H1 (cell line): ENCODE measurements at regions not wholly inside any gene's neighbourhood (a gene's known extent, or its start where the extent isn't known, plus 50 kb on each side); places are given as distances from the start of the nearest gene placed in this dataset.
A peak's percentile ranks its signal among the peaks of the same experiment; 100 is the strongest.

Experiments used
- CTCF ChIA-PET: fragments of 300-600 bp; sonication (Branson Sonifier 250); formaldehyde crosslinking; loops from one replicate; lab custom pipeline; 2021; ENCODE audit not compliant: partially characterized antibody; lab: Charles Lee
- POLR2A ChIA-PET: fragments of 300-600 bp; sonication (Branson Sonifier 250); formaldehyde crosslinking; loops from one replicate; lab custom pipeline; 2021; ENCODE audit warnings: inconsistent platforms; ENCODE audit not compliant: partially characterized antibody; lab: Charles Lee
- DNase-seq, 2 experiments: peaks; one replicate each; pipeline versions ENCODE4 v3.0.0 to v3.0.0-alpha.2; 2010 to 2022; ENCODE audit warnings: low spot score in 2 of 2, low read depth in 1 of 2, mixed read lengths in 1 of 2
- FAIRE-seq: peaks from 2 replicates; lab custom pipeline; 2011; peaks lifted over from hg19 to GRCh38; lab: Jason Lieb, UNC
- H2AFZ ChIP-seq: 2 replicates; pipeline ENCODE4 v1.8.1; 2012; ENCODE audit warnings: low read length, inconsistent platforms
- H2AK5ac ChIP-seq: 2 replicates; pipeline ENCODE4 v1.6.1; 2013; ENCODE audit warnings: low read depth, low read length
- H2BK120ac ChIP-seq: replicated peaks from 2 replicates; pipeline ENCODE3; 2013; ENCODE audit warnings: low read depth, low read length, inconsistent platforms
- H2BK12ac ChIP-seq: 2 replicates; pipeline ENCODE4 v1.6.1; 2013; ENCODE audit warnings: low read depth, low read length
- H2BK15ac ChIP-seq: 2 replicates; pipeline ENCODE4 v1.6.1; 2013; ENCODE audit warnings: low read length
- H2BK20ac ChIP-seq: 2 replicates; pipeline ENCODE4 v1.6.1; 2013; ENCODE audit warnings: low read length
- H2BK5ac ChIP-seq: 2 replicates; pipeline ENCODE4 v1.6.1; 2013; ENCODE audit warnings: low read depth, low read length
- H3K14ac ChIP-seq: 2 replicates; pipeline ENCODE4 v1.6.1; 2013; ENCODE audit warnings: inconsistent platforms; ENCODE audit not compliant: insufficient read length
- H3K18ac ChIP-seq: 2 replicates; pipeline ENCODE4 v1.6.1; 2013; ENCODE audit warnings: low read length; ENCODE audit errors: extremely low read depth
- H3K23ac ChIP-seq: 2 replicates; pipeline ENCODE4 v1.6.1; 2013; ENCODE audit warnings: inconsistent platforms; ENCODE audit not compliant: insufficient read length
- H3K23me2 ChIP-seq: 2 replicates; pipeline ENCODE4 v1.6.1; 2013; ENCODE audit warnings: low read depth, low read length
- H3K27ac ChIP-seq: 2 replicates; pipeline ENCODE4 v1.6.1; 2011; ENCODE audit warnings: low read depth, low read length, inconsistent platforms
- H3K27me3 ChIP-seq, 4 experiments: replicated peaks in 1 of 4; 1 replicate in 1 of 4; 2 replicates in 3 of 4; pipeline versions ENCODE4 v1.6.1 to v1.8.1; 2011 to 2013; ENCODE audit warnings: low read length in 3 of 4, mild to moderate bottlenecking in 3 of 4, inconsistent platforms in 2 of 4, mixed read lengths in 2 of 4, moderate library complexity in 1 of 4; ENCODE audit not compliant: control insufficient read depth in 3 of 4, insufficient read depth in 3 of 4; ENCODE audit errors: extremely low read depth in 1 of 4
- H3K36me3 ChIP-seq, 4 experiments: 2 replicates each; pipeline versions ENCODE4 v1.6.1 to v1.8.1; 2011 to 2013; ENCODE audit warnings: mild to moderate bottlenecking in 4 of 4, low read length in 3 of 4, moderate library complexity in 2 of 4, control low read depth in 1 of 4, inconsistent platforms in 1 of 4; ENCODE audit not compliant: insufficient read depth in 4 of 4, control insufficient read depth in 2 of 4
- H3K4ac ChIP-seq: replicated peaks from 2 replicates; pipeline ENCODE3; 2013; ENCODE audit warnings: low read length, low read depth, mixed read lengths, inconsistent platforms; ENCODE audit not compliant: insufficient read length
- H3K4me1 ChIP-seq, 4 experiments: replicated peaks in 1 of 4; 1 replicate in 1 of 4; 2 replicates in 3 of 4; pipeline versions ENCODE4 v1.6.1 to v1.8.1; 2011 to 2013; ENCODE audit warnings: low read length in 3 of 4, inconsistent platforms in 2 of 4, mixed read lengths in 1 of 4; ENCODE audit not compliant: insufficient read depth in 4 of 4, control insufficient read depth in 3 of 4
- H3K4me2 ChIP-seq, 2 experiments: 2 replicates each; pipeline versions ENCODE4 v1.6.1 to v1.8.1; 2011 to 2013; ENCODE audit warnings: low read depth in 2 of 2, low read length in 2 of 2, control low read depth in 1 of 2, inconsistent platforms in 1 of 2, mild to moderate bottlenecking in 1 of 2; ENCODE audit not compliant: insufficient read depth in 1 of 2
- H3K4me3 ChIP-seq, 4 experiments: fragments of 200-600, 300-600 bp in 1 of 4; sonication (generic), shearing (Covaris generic), sonication (Bioruptor Twin) in 1 of 4; 2 replicates each; pipeline versions ENCODE4 v1.5.1 to v1.8.1; 2011 to 2016; ENCODE audit warnings: low read length in 4 of 4, low read depth in 3 of 4, control low read depth in 2 of 4, inconsistent platforms in 2 of 4, mild to moderate bottlenecking in 2 of 4, mixed read lengths in 1 of 4, moderate library complexity in 1 of 4; ENCODE audit not compliant: insufficient read depth in 2 of 4; ENCODE audit errors: extremely low read depth in 1 of 4
- H3K56ac ChIP-seq: replicated peaks from 2 replicates; pipeline ENCODE3; 2013; ENCODE audit warnings: low read depth, mild to moderate bottlenecking, mixed read lengths, low read length, inconsistent platforms; ENCODE audit not compliant: insufficient read length
- H3K79me1 ChIP-seq: 2 replicates; pipeline ENCODE4 v1.6.1; 2013; ENCODE audit warnings: low read depth, low read length, control low read depth
- H3K79me2 ChIP-seq, 2 experiments: 2 replicates each; pipeline versions ENCODE4 v1.6.1 to v1.8.1; 2012 to 2013; ENCODE audit warnings: low read length in 2 of 2, mild to moderate bottlenecking in 2 of 2, inconsistent platforms in 1 of 2; ENCODE audit not compliant: insufficient read depth in 2 of 2, control insufficient read depth in 1 of 2
- H3K9ac ChIP-seq, 4 experiments: replicated peaks in 1 of 4; 1 replicate in 1 of 4; 2 replicates in 3 of 4; pipeline versions ENCODE4 v1.6.1 to v1.8.1; 2011 to 2013; ENCODE audit warnings: low read depth in 3 of 4, low read length in 3 of 4, control low read depth in 2 of 4, mild to moderate bottlenecking in 2 of 4, moderate library complexity in 2 of 4, inconsistent platforms in 1 of 4; ENCODE audit errors: extremely low read depth in 1 of 4
- H3K9me3 ChIP-seq, 2 experiments: 2 replicates each; pipeline versions ENCODE4 v1.6.1 to v1.8.1; 2012 to 2013; ENCODE audit warnings: mild to moderate bottlenecking in 2 of 2, moderate library complexity in 2 of 2, control low read depth in 1 of 2, inconsistent platforms in 1 of 2, low read depth in 1 of 2, low read length in 1 of 2, mixed read lengths in 1 of 2; ENCODE audit not compliant: insufficient read depth in 2 of 2
- H4K20me1 ChIP-seq, 2 experiments: replicated peaks in 1 of 2; 2 replicates each; pipeline versions ENCODE3 to v1.8.1; 2011 to 2013; ENCODE audit warnings: inconsistent platforms in 2 of 2, low read length in 2 of 2, mild to moderate bottlenecking in 1 of 2; ENCODE audit not compliant: insufficient read depth in 2 of 2, control insufficient read depth in 1 of 2
- H4K5ac ChIP-seq: 2 replicates; pipeline ENCODE4 v1.6.1; 2013; ENCODE audit warnings: low read length, low read depth, mixed read lengths, inconsistent platforms; ENCODE audit not compliant: insufficient read length
- H4K8ac ChIP-seq: 2 replicates; pipeline ENCODE4 v1.8.0; 2013; ENCODE audit warnings: mild to moderate bottlenecking, moderate library complexity, low read length, inconsistent platforms; ENCODE audit not compliant: insufficient read depth; ENCODE audit errors: extremely low read depth
- H4K91ac ChIP-seq: replicated peaks from 2 replicates; pipeline ENCODE3; 2013; ENCODE audit warnings: low read length, mixed read lengths, inconsistent platforms; ENCODE audit not compliant: insufficient read length
- CREB1 ChIP-seq: IDR thresholded peaks from 2 replicates; pipeline ENCODE4 v1.6.1; 2012; ENCODE audit warnings: inconsistent platforms
- GTF2F1 ChIP-seq: IDR thresholded peaks from 2 replicates; pipeline ENCODE4 v1.6.1; 2012; ENCODE audit warnings: low read depth, low read length, improper control_type of control experiment, borderline replicate concordance
- WGBS, 2 experiments: shearing (Covaris generic) in 1 of 2; methylation state at CpG; one replicate each; pipeline versions ENCODE4 v1.1.6 to v1.1.7; 2013 to 2015; ENCODE audit warnings: low lambda C conversion rate in 2 of 2, mixed read lengths in 2 of 2, inconsistent platforms in 1 of 2, low coverage in 1 of 2, missing lambda C conversion rate in 1 of 2; ENCODE audit not compliant: insufficient replicate concordance in 2 of 2, insufficient coverage in 1 of 2, insufficient read length in 1 of 2; ENCODE audit errors: extremely low coverage in 1 of 2, missing lambda C conversion rate in 1 of 2; 5-methylcytosine and 5-hydroxymethylcytosine counted together

DNA sequence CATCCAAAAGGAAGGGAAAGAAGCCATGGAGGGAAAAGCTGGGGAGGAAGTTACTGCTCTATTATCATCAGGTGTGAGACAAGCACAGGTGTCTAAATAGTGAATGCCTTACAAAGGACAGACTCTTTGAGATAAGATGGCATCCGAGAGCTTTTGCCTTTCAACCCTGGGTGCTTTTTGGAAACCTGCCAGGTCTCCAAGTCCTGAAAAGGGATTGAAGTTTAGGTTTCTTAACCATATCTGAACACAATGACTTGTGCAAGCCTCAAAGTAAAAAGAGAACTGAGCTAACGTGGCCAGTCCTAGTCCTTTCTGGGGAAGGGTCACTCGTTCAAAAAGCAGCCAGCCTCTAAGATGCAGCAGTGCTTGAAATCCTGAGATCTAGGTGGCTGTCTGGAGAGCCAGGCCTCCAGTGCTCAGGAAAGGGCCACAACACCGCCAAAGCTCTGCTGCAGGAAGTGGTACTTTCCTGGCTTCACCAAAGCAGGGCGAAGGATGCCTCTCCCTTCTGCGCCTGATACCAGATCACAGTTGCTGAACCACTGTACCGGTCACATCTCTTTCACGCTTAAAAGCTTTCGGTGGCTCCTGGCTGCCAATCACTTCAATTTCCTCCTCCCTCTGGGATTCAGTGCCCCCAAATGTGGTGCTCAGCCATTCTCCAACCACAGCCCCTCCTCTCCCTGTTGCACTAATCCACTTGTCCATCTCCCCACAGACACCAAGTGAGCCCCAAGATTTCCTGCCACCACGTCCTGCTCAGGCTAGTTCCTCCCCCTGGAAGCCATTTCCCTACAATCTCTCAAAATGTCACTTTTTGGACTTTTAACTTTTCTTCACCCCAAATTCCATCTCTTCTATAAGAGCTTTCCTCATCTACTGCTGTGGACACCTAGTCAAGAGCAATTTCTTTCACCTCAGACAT is 104.1 kb upstream of the LPP start:
- Histone ChIP-seq H4K8ac (no peak overlapping the region), H3K27me3 (no peaks in the 10 kb centered on the region; a peak in 1 of 7 replicates), H2AFZ (no peak overlapping the region), H3K4ac (no peak overlapping the region), H2BK20ac (no peak overlapping the region), H3K56ac (no peak overlapping the region), H3K14ac (no peak overlapping the region), H4K91ac (no peak overlapping the region), H2AK5ac (no peak overlapping the region), H3K23ac (no peak overlapping the region), H3K79me1 (no peaks in the 10 kb centered on the region), H3K27ac (no peak overlapping the region), H3K4me1 (peaks cover 3 to 16% (median 12%) of the 10 kb centered on the region in 4 experiments), H2BK12ac (peak overlapping the region; percentile 60; the same call in 1 of the 2 replicates), H3K4me3 (no peak overlapping the region), H4K5ac (no peak overlapping the region), H2BK120ac (no peak overlapping the region), H3K23me2 (no peaks in the 10 kb centered on the region), H3K79me2 (no peaks in the 10 kb centered on the region), H4K20me1 (no peaks in the 10 kb centered on the region), H2BK15ac (no peak overlapping the region), H3K9ac (no peak overlapping the region), H3K36me3 (no peaks in the 10 kb centered on the region), H3K9me3 (no peaks in the 10 kb centered on the region), H3K18ac (no peak overlapping the region), H3K4me2 (no peak overlapping the region), H2BK5ac (no peak overlapping the region)
- DNase-seq (no peak), FAIRE-seq (no peak)
- ChIA-PET POLR2A (interaction anchor here (1.2 to 1.8 kb wide), 2 partner anchors 15 to 103 kb away, joined by 3 read pairs; no protein-coding TSS in a partner anchor), CTCF (interaction anchor here (0.7 to 7.2 kb wide), 10 partner anchors 10 to 992 kb away, joined by 3 to 40 read pairs (median 4); no protein-coding TSS in a partner anchor)
- TF ChIP-seq GTF2F1 (no peak), CREB1 (no peak)
- 88% methylated on average over 10 of the region's 10 CpGs; no CpG with 5 or more reads in 1 of the 2 experiments for WGBS, 2 experiments
